ENCODE measurements at regions not wholly inside any gene's neighbourhood (a gene's known extent, or its start where the extent isn't known, plus 50 kb on each side); places are given as distances from the start of the nearest gene placed in this dataset.

DNA sequence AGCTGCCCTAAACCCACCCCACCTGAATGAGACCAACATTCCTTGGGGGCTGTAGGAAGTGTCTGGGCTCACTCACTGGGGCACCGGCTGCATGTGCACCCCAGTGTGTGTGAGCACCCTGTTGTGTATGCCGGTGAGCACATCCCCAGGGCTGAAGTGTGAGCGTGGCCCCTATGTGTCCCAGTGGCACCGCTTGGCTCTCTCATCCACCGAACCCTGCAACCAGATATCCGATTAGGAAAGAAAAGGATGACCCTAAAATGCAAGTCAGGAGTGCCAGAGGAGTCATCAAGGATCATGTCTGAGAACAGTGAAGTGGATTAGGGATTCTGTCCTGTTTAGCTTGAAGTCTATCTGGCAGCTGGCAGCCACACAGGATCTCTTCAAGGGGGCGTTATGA, 84.0 kb upstream of the ALDH1L1 start:
- peaks cover 0 to 20% (median 4%) of the 10 kb centered on the region in 7 donors for H3K9me3 Mint-ChIP-seq
- Histone ChIP-seq H3K4me3 (replicated peaks in 1 of 3; ENCODE audit: low read depth in 2 of 3, low read length in 3 of 3) (no peak overlapping the region), H3K79me2 (ENCODE audit: insufficient read depth, low read length) (no peaks in the 10 kb centered on the region), H3K27me3 (ENCODE audit: control insufficient read depth in 2 of 2, insufficient read depth in 2 of 2, low read length in 2 of 2) (peaks cover 0 to 38% of the 10 kb centered on the region in 2 donors), H3K36me3 (replicated peaks in 1 of 2; ENCODE audit: control insufficient read depth in 1 of 2, insufficient read depth in 2 of 2, low read length in 2 of 2) (no peaks in the 10 kb centered on the region), H3K27ac (ENCODE audit: low read depth in 1 of 2, low read length in 2 of 2) (no peak overlapping the region), H2AFZ (ENCODE audit: insufficient read depth, low read depth, low read length, poor library complexity, severe bottlenecking) (no peak overlapping the region), H3K9ac (ENCODE audit: insufficient read depth, low read length, poor library complexity, severe bottlenecking) (no peak overlapping the region), H4K20me1 (ENCODE audit: insufficient read depth, low read length) (no peaks in the 10 kb centered on the region), H3K9me3 (replicated peaks in 1 of 2; ENCODE audit: control insufficient read depth in 1 of 2, insufficient read depth in 1 of 2, low read length in 2 of 2) (peaks cover 0 to 12% of the 10 kb centered on the region in 2 donors), H3K4me2 (replicated peaks; ENCODE audit: extremely low read depth, low read length, poor library complexity, severe bottlenecking) (no peak overlapping the region), H3K4me1 (ENCODE audit: control insufficient read depth in 1 of 2, insufficient read depth in 2 of 2, low read length in 2 of 2) (peaks cover 31 to 53% of the 10 kb centered on the region in 2 donors)
- intact Hi-C loops (cut with micrococcal nuclease): no loop called here
- 97% methylated on average over 7 of the region's 7 CpGs for WGBS (ENCODE audit: insufficient coverage)
- no peak for DNase-seq
- H3K4me1 Mint-ChIP-seq: peaks cover 37% of the 10 kb centered on the region
- H3K36me3 Mint-ChIP-seq: no peaks in the 10 kb centered on the region
- H3K27ac Mint-ChIP-seq: no peak overlapping the region
- H3K27me3 Mint-ChIP-seq (ENCODE audit: low read depth in 3 of 3): peaks cover 30 to 38% (median 37%) of the 10 kb centered on the region in 3 donors
- no peak overlapping the region for H3K4me3 Mint-ChIP-seq
- TF ChIP-seq, protein P1, sequence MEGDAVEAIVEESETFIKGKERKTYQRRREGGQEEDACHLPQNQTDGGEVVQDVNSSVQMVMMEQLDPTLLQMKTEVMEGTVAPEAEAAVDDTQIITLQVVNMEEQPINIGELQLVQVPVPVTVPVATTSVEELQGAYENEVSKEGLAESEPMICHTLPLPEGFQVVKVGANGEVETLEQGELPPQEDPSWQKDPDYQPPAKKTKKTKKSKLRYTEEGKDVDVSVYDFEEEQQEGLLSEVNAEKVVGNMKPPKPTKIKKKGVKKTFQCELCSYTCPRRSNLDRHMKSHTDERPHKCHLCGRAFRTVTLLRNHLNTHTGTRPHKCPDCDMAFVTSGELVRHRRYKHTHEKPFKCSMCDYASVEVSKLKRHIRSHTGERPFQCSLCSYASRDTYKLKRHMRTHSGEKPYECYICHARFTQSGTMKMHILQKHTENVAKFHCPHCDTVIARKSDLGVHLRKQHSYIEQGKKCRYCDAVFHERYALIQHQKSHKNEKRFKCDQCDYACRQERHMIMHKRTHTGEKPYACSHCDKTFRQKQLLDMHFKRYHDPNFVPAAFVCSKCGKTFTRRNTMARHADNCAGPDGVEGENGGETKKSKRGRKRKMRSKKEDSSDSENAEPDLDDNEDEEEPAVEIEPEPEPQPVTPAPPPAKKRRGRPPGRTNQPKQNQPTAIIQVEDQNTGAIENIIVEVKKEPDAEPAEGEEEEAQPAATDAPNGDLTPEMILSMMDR (IDR thresholded peaks at IDR 0.05): no peak

DNA sequence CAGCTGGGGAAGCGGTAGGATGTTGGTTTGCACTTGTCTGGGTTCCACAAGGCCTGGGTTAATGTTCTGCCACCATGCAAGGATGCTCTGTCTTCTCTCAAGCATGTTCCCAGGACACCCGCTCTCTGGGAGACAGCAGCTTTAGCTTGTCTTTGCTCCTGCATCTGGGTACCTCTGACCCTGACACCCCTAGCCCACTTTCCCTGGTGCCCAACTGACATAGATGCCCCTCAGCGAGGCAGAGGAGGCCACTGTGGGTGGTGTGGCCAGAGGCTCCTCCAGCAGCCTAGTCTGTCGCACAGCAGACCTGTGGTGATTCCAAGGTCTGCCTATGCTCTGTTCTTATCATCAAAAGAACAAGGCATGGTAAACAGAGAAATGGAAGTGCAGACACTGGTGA, 83.6 kb upstream of the ALDH1L1 start:
- H3K9ac ChIP-seq (ENCODE audit: insufficient read depth, low read length, poor library complexity, severe bottlenecking): no peak overlapping the region
- no peaks in the 10 kb centered on the region for H3K79me2 ChIP-seq (ENCODE audit: insufficient read depth, low read length)
- TF ChIP-seq, protein P1 (IDR thresholded peaks at IDR 0.05): no peak
- 100% methylated on average over 3 of the region's 4 CpGs for WGBS (ENCODE audit: insufficient coverage)
- H3K4me1 ChIP-seq (ENCODE audit: control insufficient read depth in 1 of 2, insufficient read depth in 2 of 2, low read length in 2 of 2): peaks cover 35 to 57% of the 10 kb centered on the region in 2 donors
- peaks cover 41% of the 10 kb centered on the region for H3K4me1 Mint-ChIP-seq
- H3K9me3 ChIP-seq (replicated peaks in 1 of 2; ENCODE audit: control insufficient read depth in 1 of 2, insufficient read depth in 1 of 2, low read length in 2 of 2): peaks cover 0 to 12% of the 10 kb centered on the region in 2 donors
- H3K27me3 Mint-ChIP-seq (ENCODE audit: low read depth in 3 of 3): peaks cover 27 to 36% (median 34%) of the 10 kb centered on the region in 3 donors
- H3K4me2 ChIP-seq (replicated peaks; ENCODE audit: extremely low read depth, low read length, poor library complexity, severe bottlenecking): no peak overlapping the region
- H3K27ac Mint-ChIP-seq: no peak overlapping the region
- intact Hi-C loops (cut with micrococcal nuclease): no loop called here
- H3K4me3 ChIP-seq (replicated peaks in 1 of 3; ENCODE audit: low read depth in 2 of 3, low read length in 3 of 3): no peak overlapping the region
- H3K36me3 Mint-ChIP-seq: no peaks in the 10 kb centered on the region
- no peak overlapping the region for H3K27ac ChIP-seq (ENCODE audit: low read depth in 1 of 2, low read length in 2 of 2)
- DNase-seq: no peak
- H3K36me3 ChIP-seq (replicated peaks in 1 of 2; ENCODE audit: control insufficient read depth in 1 of 2, insufficient read depth in 2 of 2, low read length in 2 of 2): no peaks in the 10 kb centered on the region
- no peak overlapping the region for H3K4me3 Mint-ChIP-seq
- peaks cover 0 to 35% of the 10 kb centered on the region in 2 donors for H3K27me3 ChIP-seq (ENCODE audit: control insufficient read depth in 2 of 2, insufficient read depth in 2 of 2, low read length in 2 of 2)
- H4K20me1 ChIP-seq (ENCODE audit: insufficient read depth, low read length): no peaks in the 10 kb centered on the region
- peaks cover 0 to 20% (median 4%) of the 10 kb centered on the region in 7 donors for H3K9me3 Mint-ChIP-seq
- no peak overlapping the region for H2AFZ ChIP-seq (ENCODE audit: insufficient read depth, low read depth, low read length, poor library complexity, severe bottlenecking)
